ENCODE measurements at regions not wholly inside any gene's neighbourhood (a gene's known extent, or its start where the extent isn't known, plus 50 kb on each side); places are given as distances from the start of the nearest gene placed in this dataset.

DNA sequence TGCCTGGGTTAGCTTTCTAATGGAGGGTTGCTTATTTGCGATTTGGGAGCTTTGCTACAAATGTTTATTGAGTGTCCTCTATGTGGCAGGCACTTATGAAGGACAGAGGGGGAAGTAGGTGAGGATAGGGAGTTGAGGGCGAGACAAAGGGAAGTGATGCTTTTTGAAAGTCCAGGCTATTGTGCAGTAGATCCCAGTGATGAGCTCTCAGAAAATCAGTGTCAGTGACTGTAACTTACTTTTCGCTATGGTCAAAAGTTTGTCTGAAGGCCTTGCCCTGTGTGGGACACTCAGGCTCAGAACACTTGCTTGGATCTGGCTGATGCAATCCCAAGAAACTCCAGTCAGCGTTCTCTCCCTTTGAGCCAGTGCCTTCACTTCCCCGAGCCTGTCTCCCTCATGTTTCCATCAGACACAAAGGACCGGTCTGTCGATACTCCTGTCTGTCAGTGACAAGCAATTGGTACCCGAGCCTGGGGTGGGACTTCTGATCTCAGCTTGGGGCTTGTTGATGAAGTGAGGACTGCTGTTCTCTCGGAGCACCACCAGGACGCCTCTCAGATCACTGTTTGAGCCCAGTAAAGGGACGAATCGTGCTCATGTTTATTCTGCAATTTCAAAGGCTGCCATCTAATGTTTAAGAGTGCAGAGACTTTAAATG lies 63.1 kb upstream of the SORCS3 start:
- TF ChIP-seq, protein P1, sequence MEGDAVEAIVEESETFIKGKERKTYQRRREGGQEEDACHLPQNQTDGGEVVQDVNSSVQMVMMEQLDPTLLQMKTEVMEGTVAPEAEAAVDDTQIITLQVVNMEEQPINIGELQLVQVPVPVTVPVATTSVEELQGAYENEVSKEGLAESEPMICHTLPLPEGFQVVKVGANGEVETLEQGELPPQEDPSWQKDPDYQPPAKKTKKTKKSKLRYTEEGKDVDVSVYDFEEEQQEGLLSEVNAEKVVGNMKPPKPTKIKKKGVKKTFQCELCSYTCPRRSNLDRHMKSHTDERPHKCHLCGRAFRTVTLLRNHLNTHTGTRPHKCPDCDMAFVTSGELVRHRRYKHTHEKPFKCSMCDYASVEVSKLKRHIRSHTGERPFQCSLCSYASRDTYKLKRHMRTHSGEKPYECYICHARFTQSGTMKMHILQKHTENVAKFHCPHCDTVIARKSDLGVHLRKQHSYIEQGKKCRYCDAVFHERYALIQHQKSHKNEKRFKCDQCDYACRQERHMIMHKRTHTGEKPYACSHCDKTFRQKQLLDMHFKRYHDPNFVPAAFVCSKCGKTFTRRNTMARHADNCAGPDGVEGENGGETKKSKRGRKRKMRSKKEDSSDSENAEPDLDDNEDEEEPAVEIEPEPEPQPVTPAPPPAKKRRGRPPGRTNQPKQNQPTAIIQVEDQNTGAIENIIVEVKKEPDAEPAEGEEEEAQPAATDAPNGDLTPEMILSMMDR (conservative IDR thresholded peaks at IDR 0.05): no peak
- TF ChIP-seq EZH2 (IDR thresholded peaks at IDR 0.05; ENCODE audit: low read depth): no peak

Measured in PC-9 (cell line).